ENCODE measurements at regions not wholly inside any gene's neighbourhood (a gene's known extent, or its start where the extent isn't known, plus 50 kb on each side); places are given as distances from the start of the nearest gene placed in this dataset.
A peak's percentile ranks its signal among the peaks of the same experiment; 100 is the strongest.

DNA sequence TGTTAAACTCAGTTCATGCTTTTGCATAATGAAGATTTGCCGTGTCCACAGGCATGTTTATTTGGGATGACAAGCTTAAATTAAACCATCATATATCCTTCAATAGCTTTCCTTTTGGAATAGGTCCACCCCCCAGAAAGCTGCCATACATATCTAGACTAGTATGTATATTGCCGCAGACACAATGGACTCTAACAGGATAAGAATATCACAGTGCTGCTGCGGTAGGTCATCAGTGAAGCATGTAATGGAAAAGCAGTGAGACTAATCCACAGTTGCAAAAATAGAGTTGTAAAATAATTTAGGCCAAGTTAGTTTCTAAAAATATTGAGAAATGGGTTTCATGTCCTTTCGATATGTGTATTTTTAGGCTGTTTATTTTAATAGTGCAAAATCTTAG is 819.9 kb upstream of the DPPA4 start:
- Histone ChIP-seq H3K27me3 (ENCODE audit: control insufficient read depth, insufficient read depth, low read length, poor library complexity, severe bottlenecking) (no peaks in the 10 kb centered on the region), H3K27ac (ENCODE audit: low read depth, low read length) (no peak overlapping the region), H3K4me3 (ENCODE audit: low read length) (no peak overlapping the region), H3K36me3 (ENCODE audit: control insufficient read depth, insufficient read depth, low read length) (no peaks in the 10 kb centered on the region), H3K9ac (ENCODE audit: extremely low read depth, low read length, poor library complexity, severe bottlenecking) (no peak overlapping the region), H3K4me1 (ENCODE audit: control insufficient read depth, insufficient read depth, low read length) (no peaks in the 10 kb centered on the region), H3K9me3 (ENCODE audit: control insufficient read depth, low read length) (no peaks in the 10 kb centered on the region)
- no peak for DNase-seq
- H3K27me3 Mint-ChIP-seq (ENCODE audit: insufficient read depth), result no peaks in the 10 kb centered on the region
- TF ChIP-seq, protein P1, sequence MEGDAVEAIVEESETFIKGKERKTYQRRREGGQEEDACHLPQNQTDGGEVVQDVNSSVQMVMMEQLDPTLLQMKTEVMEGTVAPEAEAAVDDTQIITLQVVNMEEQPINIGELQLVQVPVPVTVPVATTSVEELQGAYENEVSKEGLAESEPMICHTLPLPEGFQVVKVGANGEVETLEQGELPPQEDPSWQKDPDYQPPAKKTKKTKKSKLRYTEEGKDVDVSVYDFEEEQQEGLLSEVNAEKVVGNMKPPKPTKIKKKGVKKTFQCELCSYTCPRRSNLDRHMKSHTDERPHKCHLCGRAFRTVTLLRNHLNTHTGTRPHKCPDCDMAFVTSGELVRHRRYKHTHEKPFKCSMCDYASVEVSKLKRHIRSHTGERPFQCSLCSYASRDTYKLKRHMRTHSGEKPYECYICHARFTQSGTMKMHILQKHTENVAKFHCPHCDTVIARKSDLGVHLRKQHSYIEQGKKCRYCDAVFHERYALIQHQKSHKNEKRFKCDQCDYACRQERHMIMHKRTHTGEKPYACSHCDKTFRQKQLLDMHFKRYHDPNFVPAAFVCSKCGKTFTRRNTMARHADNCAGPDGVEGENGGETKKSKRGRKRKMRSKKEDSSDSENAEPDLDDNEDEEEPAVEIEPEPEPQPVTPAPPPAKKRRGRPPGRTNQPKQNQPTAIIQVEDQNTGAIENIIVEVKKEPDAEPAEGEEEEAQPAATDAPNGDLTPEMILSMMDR (conservative IDR thresholded peaks at IDR 0.05), result no peak
- 94% methylated on average over 2 to 4 of the region's 4 CpGs for WGBS, 2 experiments (ENCODE audit: insufficient coverage in 1 of 2, insufficient read length in 1 of 2)
- no peaks in the 10 kb centered on the region for H3K36me3 Mint-ChIP-seq (ENCODE audit: low read depth)
- H3K4me3 Mint-ChIP-seq, result no peak overlapping the region
- no peaks in the 10 kb centered on the region for H3K4me1 Mint-ChIP-seq
- no peak overlapping the region for H3K27ac Mint-ChIP-seq
- no peaks in the 10 kb centered on the region for H3K9me3 Mint-ChIP-seq

DNA sequence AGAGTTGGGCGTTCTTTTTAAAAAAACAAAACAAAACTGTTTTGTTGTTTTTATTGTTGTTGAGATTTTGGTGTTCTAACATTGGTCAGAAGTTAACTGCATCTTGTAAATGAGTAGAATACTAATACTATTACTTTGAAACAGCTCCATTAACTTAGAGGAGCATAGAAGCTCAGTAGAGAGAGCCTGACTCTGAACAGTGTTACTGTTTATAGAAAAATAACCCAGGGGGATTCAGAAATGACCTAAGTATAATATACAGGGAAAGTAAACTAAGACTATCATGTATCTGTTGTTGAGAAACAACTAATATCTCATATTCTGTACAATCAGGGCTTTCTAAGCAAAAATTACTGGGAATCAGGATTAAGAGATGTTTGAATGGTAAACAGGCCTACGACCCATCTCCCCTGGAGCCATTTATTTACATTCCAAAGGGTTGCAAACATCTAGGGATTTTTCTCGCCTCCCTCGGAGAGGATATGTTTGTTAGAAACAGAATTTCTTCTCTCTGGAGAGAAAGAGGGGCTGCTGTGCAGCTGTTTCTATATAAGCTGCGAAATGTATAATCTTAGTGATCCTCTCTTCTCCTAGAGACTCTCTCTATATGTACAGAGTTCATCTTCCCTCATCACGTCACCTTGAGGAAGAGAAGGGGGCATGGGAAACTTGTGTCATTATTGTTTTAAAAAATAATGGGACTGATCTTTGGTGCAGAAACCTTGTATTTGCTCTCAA is 827.5 kb upstream of the DPPA4 start:
- DNase-seq, result peak; percentile 53
- Mint-ChIP-seq H3K4me1 (peaks cover 25% of the 10 kb centered on the region), H3K9me3 (no peaks in the 10 kb centered on the region), H3K27me3 (ENCODE audit: insufficient read depth) (no peaks in the 10 kb centered on the region), H3K4me3 (peak overlapping the region; percentile 40), H3K27ac (peak overlapping the region; percentile 90), H3K36me3 (ENCODE audit: low read depth) (no peaks in the 10 kb centered on the region)
- Histone ChIP-seq H3K4me1 (ENCODE audit: control insufficient read depth, insufficient read depth, low read length) (no peaks in the 10 kb centered on the region), H3K9me3 (ENCODE audit: control insufficient read depth, low read length) (no peaks in the 10 kb centered on the region), H3K4me3 (ENCODE audit: low read length) (peak overlapping the region; percentile 30), H3K36me3 (ENCODE audit: control insufficient read depth, insufficient read depth, low read length) (no peaks in the 10 kb centered on the region), H3K9ac (ENCODE audit: extremely low read depth, low read length, poor library complexity, severe bottlenecking) (no peak overlapping the region), H3K27me3 (ENCODE audit: control insufficient read depth, insufficient read depth, low read length, poor library complexity, severe bottlenecking) (no peaks in the 10 kb centered on the region), H3K27ac (ENCODE audit: low read depth, low read length) (no peak overlapping the region)
- TF ChIP-seq, protein P1 (conservative IDR thresholded peaks at IDR 0.05), result no peak
- WGBS, 2 experiments (ENCODE audit: insufficient coverage in 1 of 2, insufficient read length in 1 of 2), result 35 to 100% methylated on average over 1 to 4 of the region's 6 CpGs

GRCh38 chr3:110165370-110165743 is 828.0 kb upstream of the DPPA4 start:
- Mint-ChIP-seq H3K27ac (peak overlapping the region; percentile 90), H3K4me1 (peaks cover 25% of the 10 kb centered on the region), H3K36me3 (ENCODE audit: low read depth) (no peaks in the 10 kb centered on the region), H3K4me3 (peak overlapping the region; percentile 40), H3K9me3 (no peaks in the 10 kb centered on the region), H3K27me3 (ENCODE audit: insufficient read depth) (no peaks in the 10 kb centered on the region)
- H3K27me3 ChIP-seq (ENCODE audit: control insufficient read depth, insufficient read depth, low read length, poor library complexity, severe bottlenecking), result no peaks in the 10 kb centered on the region
- H3K27ac ChIP-seq (ENCODE audit: low read depth, low read length), result no peak overlapping the region
- no peaks in the 10 kb centered on the region for H3K36me3 ChIP-seq (ENCODE audit: control insufficient read depth, insufficient read depth, low read length)
- WGBS, 2 experiments (ENCODE audit: insufficient coverage in 1 of 2, insufficient read length in 1 of 2), result 45 to 67% methylated on average over 2 to 3 of the region's 3 CpGs
- TF ChIP-seq, protein P1 (conservative IDR thresholded peaks at IDR 0.05), result no peak
- no peaks in the 10 kb centered on the region for H3K4me1 ChIP-seq (ENCODE audit: control insufficient read depth, insufficient read depth, low read length)
- H3K9me3 ChIP-seq (ENCODE audit: control insufficient read depth, low read length), result no peaks in the 10 kb centered on the region
- DNase-seq, result no peak
- H3K9ac ChIP-seq (ENCODE audit: extremely low read depth, low read length, poor library complexity, severe bottlenecking), result no peak overlapping the region
- H3K4me3 ChIP-seq (ENCODE audit: low read length), result peak overlapping the region; percentile 30

Data from endodermal cell (in vitro differentiated cells).